ENCODE measurements at regions not wholly inside any gene's neighbourhood (a gene's known extent, or its start where the extent isn't known, plus 50 kb on each side); places are given as distances from the start of the nearest gene placed in this dataset.

DNA sequence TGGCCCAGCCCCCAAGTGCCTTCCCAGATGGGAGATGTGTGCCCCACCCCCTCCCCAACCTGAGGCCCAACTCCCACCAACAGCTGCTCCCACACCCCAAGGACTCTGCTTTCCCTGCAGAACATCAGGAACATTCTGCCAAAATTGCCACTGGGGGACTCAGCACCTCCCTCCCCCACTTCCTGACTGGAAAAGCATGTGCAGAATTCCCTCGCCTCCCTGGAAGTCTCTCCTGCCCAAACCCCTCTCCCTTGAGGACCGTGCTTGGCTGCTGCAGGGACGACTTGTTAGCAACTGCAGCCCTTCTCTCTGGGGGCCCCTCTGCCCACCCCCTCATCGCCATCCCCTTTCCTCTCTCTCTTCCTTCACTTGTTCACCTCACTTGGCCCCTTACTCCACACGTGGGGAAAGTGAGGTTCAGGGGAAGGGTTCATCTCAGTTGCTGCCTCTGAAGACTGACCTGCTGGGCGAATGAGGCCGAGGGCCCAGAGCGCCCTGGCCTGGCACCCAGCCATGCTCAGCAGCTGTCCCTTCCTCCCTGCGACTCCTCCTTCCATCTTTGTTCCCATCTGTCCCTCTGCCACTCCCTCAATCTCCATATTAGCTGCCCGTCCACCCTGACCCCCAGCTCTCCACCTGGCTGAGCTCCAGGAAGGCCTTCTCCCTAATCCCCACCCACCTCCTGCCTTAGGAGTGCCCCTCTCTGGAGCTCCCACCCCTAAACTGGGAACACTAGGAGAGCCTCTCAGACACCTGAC lies 105.1 kb downstream of the CHST1 start:
- TF ChIP-seq GATA3 (IDR thresholded peaks at IDR 0.05; ENCODE audit: low read depth, low read length), result no peak
- no peak for TF ChIP-seq GATA2 (IDR thresholded peaks at IDR 0.05; ENCODE audit: low read depth, low read length)
